GM13977 (cell line): ENCODE measurements at regions not wholly inside any gene's neighbourhood (a gene's known extent, or its start where the extent isn't known, plus 50 kb on each side); places are given as distances from the start of the nearest gene placed in this dataset.

Experiments
- DNase-seq: peaks from one replicate; pipeline ENCODE4 v3.0.0; 2012; ENCODE audit warnings: low spot score
- in situ Hi-C: fragments of 300-500 bp; cut with MboI; formaldehyde crosslinking; loops from one replicate; pipeline ENCODE4 v1.12.0; 2022; ENCODE audit warnings: low sequenced_read_pairs, low pct_unique_long_range_greater_than_20kb, mixed read lengths, inconsistent platforms; ENCODE audit not compliant: unreplicated experiment
- TF ChIP-seq, protein P1 (sequence below): IDR thresholded peaks from 2 replicates; pipeline ENCODE4 v1.5.1; 2012; ENCODE audit warnings: mild to moderate bottlenecking, control low read depth; ENCODE audit not compliant: insufficient read depth; ENCODE audit errors: extremely low read depth, missing control alignments

GRCh38 chr1:216827251-216827650 lies 104.0 kb upstream of the ESRRG start:
- in situ Hi-C loops = no loop called here
- DNase-seq = no peak
- TF ChIP-seq, protein P1, sequence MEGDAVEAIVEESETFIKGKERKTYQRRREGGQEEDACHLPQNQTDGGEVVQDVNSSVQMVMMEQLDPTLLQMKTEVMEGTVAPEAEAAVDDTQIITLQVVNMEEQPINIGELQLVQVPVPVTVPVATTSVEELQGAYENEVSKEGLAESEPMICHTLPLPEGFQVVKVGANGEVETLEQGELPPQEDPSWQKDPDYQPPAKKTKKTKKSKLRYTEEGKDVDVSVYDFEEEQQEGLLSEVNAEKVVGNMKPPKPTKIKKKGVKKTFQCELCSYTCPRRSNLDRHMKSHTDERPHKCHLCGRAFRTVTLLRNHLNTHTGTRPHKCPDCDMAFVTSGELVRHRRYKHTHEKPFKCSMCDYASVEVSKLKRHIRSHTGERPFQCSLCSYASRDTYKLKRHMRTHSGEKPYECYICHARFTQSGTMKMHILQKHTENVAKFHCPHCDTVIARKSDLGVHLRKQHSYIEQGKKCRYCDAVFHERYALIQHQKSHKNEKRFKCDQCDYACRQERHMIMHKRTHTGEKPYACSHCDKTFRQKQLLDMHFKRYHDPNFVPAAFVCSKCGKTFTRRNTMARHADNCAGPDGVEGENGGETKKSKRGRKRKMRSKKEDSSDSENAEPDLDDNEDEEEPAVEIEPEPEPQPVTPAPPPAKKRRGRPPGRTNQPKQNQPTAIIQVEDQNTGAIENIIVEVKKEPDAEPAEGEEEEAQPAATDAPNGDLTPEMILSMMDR = no peak

DNA sequence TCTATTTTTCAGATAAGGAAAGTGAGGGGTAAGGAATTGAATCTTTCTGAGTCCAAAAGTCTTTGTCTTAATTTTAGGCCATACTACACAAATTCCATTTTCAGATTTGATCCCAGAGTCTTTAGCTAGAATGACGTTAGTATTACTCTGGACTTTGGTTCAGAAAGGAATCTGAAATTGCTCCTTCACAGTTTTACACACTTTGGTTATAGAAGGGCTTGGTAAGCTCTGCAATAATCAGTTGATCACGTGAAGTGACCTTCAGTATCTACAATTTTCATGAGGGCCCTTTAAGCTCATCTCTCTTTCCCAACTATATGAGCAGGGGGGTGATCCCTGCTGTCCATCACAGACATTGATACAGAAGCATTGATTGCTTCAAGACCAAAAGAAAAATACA lies 103.4 kb upstream of the ESRRG start:
- TF ChIP-seq, protein P1 = no peak
- DNase-seq = no peak
- in situ Hi-C loops = no loop called here

DNA sequence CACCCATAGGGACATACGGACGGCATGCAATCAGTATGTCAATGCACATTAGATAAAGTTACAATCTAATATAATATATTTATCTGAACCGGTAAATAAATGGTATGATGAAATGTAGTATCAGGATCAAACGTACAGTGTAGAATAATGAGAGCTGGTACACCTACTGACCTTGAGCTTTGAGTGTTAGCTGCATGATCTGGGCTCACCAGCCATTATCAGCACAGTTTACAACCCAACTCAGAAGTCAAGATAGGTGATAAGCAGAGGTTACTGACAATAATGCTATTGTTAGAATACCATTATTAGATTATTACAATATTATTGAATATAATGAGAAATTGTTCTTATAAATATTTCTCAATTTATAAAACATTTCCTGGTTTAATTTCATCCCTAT lies 103.0 kb upstream of the ESRRG start:
- DNase-seq = no peak
- in situ Hi-C loops = no loop called here
- TF ChIP-seq, protein P1 = no peak

GRCh38 chr1:216825557-216825956 lies 102.3 kb upstream of the ESRRG start:
- DNase-seq = no peak

GRCh38 chr1:216824511-216824910 lies 101.3 kb upstream of the ESRRG start:
- no peak for DNase-seq
- in situ Hi-C loops = no loop called here
- TF ChIP-seq, protein P1 = no peak

More at GRCh38 chr1:216825557-216825956, 102.3 kb upstream of the ESRRG start:
- in situ Hi-C loops = no loop called here
- TF ChIP-seq, protein P1 = no peak

DNA sequence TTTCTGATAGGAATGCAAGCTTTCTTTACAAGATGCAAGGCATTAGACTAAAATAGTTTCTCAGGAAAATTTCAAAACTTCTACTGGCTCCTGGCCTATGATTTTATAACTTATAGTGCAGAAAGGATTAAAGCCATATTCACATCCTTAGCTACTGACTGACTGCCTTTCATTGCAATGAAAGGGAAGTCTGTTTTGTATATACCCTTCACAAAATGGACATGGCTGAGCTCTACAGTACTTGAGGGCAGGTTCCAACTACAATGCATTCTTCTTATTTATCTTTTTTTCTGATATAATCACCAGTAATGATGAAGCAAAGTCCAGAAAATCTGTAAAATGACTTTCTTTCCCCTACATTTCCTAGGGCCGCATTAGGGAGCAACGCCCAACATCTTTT lies 100.5 kb upstream of the ESRRG start:
- in situ Hi-C loops = no loop called here
- TF ChIP-seq, protein P1 = no peak
- DNase-seq = no peak

GRCh38 chr1:216822480-216822879 lies 99.3 kb upstream of the ESRRG start:
- no peak for DNase-seq
- TF ChIP-seq, protein P1 = no peak
- in situ Hi-C loops = no loop called here
